ENCODE measurements at regions not wholly inside any gene's neighbourhood (a gene's known extent, or its start where the extent isn't known, plus 50 kb on each side); places are given as distances from the start of the nearest gene placed in this dataset.
A peak's percentile ranks its signal among the peaks of the same experiment; 100 is the strongest.

DNA sequence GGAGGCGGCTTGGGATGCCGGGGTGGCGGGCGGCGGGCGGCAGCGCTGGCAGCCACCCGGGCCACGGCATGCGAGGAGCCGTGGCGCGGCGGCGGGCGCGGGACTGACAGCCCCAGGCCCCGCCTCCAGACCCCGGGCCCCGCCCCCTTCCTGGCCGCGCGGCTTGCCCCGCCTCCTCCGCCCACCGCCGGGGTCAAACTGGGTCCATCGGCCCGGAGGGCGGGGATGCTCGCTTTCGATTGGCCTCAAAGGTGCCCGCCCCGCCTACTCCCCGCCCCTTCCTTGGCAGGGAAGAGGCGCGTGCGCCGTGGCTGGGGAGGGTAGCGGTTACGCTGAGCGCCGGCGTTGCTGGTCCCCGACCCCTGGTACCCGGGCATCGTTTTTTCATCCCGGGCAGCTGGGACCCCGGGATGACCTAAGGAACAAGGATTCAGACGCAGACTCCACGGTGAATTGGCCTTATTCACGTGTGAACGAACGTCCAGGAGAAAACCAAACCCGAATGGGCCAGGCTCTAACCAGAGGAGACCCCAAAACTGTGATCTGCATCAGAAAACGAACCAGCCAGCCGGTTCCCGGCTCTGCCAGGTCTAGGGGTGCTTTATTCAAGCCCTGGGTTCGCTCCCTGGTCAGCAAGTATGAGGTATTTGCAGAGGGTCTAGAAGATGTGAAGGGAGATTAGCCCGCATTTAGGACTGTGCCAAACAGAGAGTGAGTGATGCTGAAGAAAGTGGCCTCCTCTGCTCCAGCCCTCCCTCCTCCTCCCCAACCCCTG, 117.2 kb upstream of the GUCA2B start:
- DNase-seq (ENCODE audit: insufficient read length, low spot score) (peak; percentile 73), FAIRE-seq (no peak)
- TF ChIP-seq, protein P1, sequence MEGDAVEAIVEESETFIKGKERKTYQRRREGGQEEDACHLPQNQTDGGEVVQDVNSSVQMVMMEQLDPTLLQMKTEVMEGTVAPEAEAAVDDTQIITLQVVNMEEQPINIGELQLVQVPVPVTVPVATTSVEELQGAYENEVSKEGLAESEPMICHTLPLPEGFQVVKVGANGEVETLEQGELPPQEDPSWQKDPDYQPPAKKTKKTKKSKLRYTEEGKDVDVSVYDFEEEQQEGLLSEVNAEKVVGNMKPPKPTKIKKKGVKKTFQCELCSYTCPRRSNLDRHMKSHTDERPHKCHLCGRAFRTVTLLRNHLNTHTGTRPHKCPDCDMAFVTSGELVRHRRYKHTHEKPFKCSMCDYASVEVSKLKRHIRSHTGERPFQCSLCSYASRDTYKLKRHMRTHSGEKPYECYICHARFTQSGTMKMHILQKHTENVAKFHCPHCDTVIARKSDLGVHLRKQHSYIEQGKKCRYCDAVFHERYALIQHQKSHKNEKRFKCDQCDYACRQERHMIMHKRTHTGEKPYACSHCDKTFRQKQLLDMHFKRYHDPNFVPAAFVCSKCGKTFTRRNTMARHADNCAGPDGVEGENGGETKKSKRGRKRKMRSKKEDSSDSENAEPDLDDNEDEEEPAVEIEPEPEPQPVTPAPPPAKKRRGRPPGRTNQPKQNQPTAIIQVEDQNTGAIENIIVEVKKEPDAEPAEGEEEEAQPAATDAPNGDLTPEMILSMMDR (IDR thresholded peaks at IDR 0.05; ENCODE audit: insufficient read depth, missing control alignments): no peak

DNA sequence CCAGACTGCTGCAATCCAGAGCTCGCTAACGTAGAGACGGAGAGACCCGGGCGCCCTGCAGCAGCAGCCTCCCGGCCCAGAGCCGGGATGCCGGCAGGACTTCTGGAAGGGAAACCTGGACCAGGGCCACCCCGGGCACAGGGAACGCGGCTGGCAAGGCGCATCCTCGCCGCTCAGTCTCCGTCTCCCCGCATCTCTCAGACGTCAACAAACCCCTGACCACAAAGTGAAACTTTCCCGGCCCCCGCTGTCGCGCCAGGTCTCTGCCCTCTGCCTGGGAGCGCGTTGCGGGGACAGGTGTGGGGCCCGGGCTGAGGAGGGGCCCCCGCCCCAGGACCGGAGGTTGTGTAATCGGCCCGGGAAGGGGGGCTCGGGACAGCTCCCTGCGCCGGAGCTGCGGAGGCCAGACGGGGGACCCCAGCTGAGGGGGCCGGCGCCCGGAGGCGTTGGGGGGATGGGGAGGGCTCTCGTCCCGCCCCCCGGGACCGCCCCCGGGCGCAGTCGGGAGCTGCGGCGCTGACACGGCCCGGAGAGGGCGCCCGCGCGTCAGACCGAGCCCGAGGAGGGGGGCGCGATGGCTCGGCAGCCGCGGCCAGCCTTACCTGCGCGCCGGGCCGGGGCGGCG, 116.6 kb upstream of the HIVEP3 start:
- TF ChIP-seq, protein P1 (IDR thresholded peaks at IDR 0.05; ENCODE audit: insufficient read depth, missing control alignments): peak; percentile 15
- FAIRE-seq: no peak
- DNase-seq (ENCODE audit: insufficient read length, low spot score): peak; percentile 39

DNA sequence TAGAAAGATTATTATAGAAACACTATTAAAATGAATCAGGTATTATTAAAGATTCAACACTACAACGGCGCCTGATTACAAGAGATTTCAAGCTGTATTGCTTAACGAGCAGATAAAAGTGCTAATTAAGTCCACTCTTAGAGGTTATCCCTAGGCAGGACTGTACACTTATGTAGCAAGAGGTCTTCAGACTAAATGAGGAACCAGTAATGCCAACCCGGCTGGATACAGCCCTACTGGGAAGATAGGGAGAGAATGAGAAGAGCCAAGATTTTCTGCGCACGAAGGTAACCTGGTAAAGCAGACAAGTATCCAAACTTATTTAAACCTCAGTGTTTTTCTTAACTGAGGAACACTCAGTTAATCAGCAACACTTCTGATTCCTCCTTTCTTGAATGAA, 115.7 kb upstream of the HIVEP3 start:
- FAIRE-seq: no peak

GRCh38 chr1:42033629-42034028, 114.9 kb upstream of the HIVEP3 start:
- no peak for DNase-seq (ENCODE audit: insufficient read length, low spot score)
- no peak for FAIRE-seq
- TF ChIP-seq, protein P1 (IDR thresholded peaks at IDR 0.05; ENCODE audit: insufficient read depth, missing control alignments): no peak

More for the DNA sequence above, 115.7 kb upstream of the HIVEP3 start:
- TF ChIP-seq, protein P1 (IDR thresholded peaks at IDR 0.05; ENCODE audit: insufficient read depth, missing control alignments): no peak
- no peak for DNase-seq (ENCODE audit: insufficient read length, low spot score)

- no peak for DNase-seq (ENCODE audit: insufficient read length, low spot score)
- FAIRE-seq: no peak
- TF ChIP-seq, protein P1 (IDR thresholded peaks at IDR 0.05; ENCODE audit: insufficient read depth, missing control alignments): no peak
These were observed 99.0 kb upstream of the HIVEP3 start for GRCh38 chr1:42017730-42018129.

GRCh38 chr1:42017259-42017658, 98.5 kb upstream of the HIVEP3 start:
- DNase-seq (ENCODE audit: insufficient read length, low spot score) (no peak), FAIRE-seq (no peak)
- TF ChIP-seq, protein P1 (IDR thresholded peaks at IDR 0.05; ENCODE audit: insufficient read depth, missing control alignments): no peak

DNA sequence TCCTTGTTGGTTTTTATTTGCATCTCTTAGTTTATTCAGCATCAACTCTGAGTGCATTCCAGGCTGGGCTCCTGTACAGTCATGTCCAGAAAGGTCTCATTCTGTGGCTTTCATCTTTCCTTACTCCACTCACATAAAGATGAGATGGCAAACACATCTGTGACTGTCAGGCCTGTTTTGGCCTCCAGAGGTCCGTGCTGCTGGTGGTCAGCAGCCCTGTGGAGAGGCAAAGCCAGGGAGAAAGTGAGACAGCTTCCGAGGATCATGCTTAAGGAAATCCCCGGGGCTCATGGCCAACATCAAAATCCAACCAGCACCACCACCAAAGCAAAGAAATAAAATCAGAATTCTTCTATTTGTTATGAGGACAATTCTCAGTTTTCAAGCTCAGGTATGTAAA, 96.1 kb upstream of the HIVEP3 start:
- FAIRE-seq (no peak), DNase-seq (ENCODE audit: insufficient read length, low spot score) (no peak)
- TF ChIP-seq, protein P1 (IDR thresholded peaks at IDR 0.05; ENCODE audit: insufficient read depth, missing control alignments): no peak
